ENCODE measurements at regions not wholly inside any gene's neighbourhood (a gene's known extent, or its start where the extent isn't known, plus 50 kb on each side); places are given as distances from the start of the nearest gene placed in this dataset.

DNA sequence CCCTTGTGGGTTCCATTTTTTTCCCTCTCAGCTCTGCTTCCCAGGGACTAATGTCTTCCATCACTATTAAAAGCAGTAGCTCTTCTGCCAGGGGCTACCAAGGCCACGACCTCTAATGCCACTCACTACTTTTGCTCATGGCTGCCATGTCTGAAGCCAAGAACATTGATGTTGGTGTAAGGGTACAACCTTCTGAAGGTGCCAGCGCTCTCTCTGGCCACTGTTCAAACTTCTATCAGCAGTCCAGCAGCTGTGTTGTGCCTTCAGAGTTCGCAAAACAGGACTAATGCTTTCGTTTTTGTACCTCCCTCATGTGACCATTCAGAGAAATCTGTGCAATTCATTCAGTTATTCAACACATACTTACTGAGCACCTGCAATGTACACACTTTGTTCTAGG is 121.5 kb upstream of the ENPEP start:
- no peak for TF ChIP-seq CTCF (IDR thresholded peaks at IDR 0.05; ENCODE audit: low read depth, low read length)
- no peaks in the 10 kb centered on the region for H3K36me3 ChIP-seq
- peaks cover 4% of the 10 kb centered on the region for H3K27me3 ChIP-seq (ENCODE audit: insufficient read depth, low read depth, severe bottlenecking)

DNA sequence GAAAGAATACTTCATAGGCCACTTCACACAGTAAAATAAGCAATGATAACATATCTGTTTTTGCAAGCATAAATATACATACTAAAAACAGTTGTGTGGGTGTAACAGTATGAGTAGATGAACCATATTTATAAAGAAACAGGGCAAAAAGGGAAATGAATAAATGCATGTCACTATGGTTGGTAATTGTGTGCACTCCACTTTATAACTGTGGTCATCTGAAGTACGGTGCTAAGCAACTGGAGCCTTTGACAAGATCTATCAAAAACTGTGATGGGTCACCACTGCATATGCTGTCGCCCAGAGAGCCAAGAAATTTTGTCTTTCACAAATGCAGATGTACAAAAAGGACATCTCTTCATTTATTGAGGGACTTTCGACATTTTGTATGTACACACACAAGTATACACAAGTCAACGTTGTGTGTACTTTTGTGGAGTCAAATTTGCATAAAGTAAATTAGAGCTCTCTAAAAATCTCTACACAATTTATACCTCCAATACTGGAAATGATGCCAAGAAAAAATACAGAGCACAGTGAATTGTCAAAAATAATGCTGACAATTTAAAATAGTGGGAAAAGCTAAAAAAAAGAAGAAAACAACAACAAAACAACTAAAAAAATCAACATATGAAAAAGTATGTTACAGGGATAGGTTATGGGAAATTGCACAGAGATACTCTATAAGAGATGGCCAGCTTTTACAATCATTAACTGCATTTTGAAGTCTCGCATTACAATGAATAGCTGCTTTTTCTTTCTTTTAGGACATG is 123.1 kb upstream of the ENPEP start:
- H3K27me3 ChIP-seq (ENCODE audit: insufficient read depth, low read depth, severe bottlenecking): no peaks in the 10 kb centered on the region
- no peak for TF ChIP-seq CTCF (IDR thresholded peaks at IDR 0.05; ENCODE audit: low read depth, low read length)
- DNase-seq: no peak
- H3K27ac ChIP-seq: no peak overlapping the region
- H3K36me3 ChIP-seq: no peaks in the 10 kb centered on the region
- H3K9me3 ChIP-seq (ENCODE audit: severe bottlenecking): no peaks in the 10 kb centered on the region
- no peak overlapping the region for H3K4me3 ChIP-seq (ENCODE audit: low read depth, low read length)

More for the DNA sequence above, 121.5 kb upstream of the ENPEP start:
- Histone ChIP-seq H3K4me3 (ENCODE audit: low read depth, low read length) (no peak overlapping the region), H3K27ac (no peak overlapping the region), H3K9me3 (ENCODE audit: severe bottlenecking) (no peaks in the 10 kb centered on the region)
- no peak for DNase-seq

DNA sequence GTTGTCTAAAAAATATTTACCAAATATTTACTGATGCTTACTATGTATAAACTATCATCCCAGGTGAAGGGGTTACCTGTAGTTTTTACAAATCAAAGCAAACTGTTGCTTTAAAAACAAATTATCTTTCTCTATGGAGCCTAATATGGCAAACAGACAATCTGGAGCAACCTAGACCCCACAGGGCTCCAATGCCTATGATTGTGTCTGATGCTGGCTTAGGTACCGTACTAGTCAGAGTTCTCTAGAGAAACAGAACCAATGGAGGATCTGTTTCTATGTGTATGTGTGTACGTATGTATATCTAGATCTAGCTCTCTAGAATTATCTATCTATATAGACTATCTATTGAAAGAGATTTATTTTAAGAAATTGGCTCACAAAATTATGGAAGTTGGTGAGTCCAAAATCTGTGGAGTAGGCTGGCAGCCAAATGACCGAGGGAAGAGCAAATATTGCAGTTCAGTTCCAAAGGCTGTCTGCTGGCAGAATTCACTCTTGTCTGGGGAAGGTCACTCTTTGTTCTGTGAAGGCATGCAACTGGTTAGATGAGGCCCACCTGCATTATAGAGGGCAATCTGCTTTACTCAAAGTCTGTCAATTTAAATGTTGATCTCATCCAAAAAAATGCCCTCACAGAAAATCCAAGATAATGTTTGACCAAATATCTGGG is 127.1 kb upstream of the ENPEP start:
- peaks cover 2% of the 10 kb centered on the region for H3K27me3 ChIP-seq (ENCODE audit: insufficient read depth, low read depth, severe bottlenecking)
- H3K9me3 ChIP-seq (ENCODE audit: severe bottlenecking): no peaks in the 10 kb centered on the region
- no peak overlapping the region for H3K27ac ChIP-seq
- DNase-seq: no peak
- TF ChIP-seq CTCF (IDR thresholded peaks at IDR 0.05; ENCODE audit: low read depth, low read length): no peak
- H3K4me3 ChIP-seq (ENCODE audit: low read depth, low read length): no peak overlapping the region
- H3K36me3 ChIP-seq: no peaks in the 10 kb centered on the region

DNA sequence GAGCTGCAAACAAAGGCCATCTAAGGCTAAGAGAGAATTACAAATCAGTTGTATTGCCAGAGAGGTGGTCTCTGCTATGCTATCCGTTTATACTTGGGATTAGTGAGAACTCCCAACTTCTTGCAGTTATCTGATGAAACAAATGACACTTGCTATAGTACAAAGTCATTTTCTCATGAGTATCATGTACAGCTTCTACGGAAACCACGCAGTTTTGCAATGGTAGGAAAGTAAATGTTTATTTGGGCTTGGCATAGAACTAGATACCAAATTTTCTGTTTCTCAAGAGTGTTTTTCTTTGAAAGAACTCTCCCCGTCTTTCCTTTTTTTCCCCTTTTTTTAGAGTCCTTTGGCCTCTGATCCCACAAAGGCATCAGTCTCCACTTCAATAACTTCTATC is 128.2 kb upstream of the ENPEP start:
- DNase-seq: no peak
- H3K9me3 ChIP-seq (ENCODE audit: severe bottlenecking): peaks cover 2% of the 10 kb centered on the region
- H3K27me3 ChIP-seq (ENCODE audit: insufficient read depth, low read depth, severe bottlenecking): peaks cover 2% of the 10 kb centered on the region
- H3K4me3 ChIP-seq (ENCODE audit: low read depth, low read length): no peak overlapping the region
- H3K27ac ChIP-seq: no peak overlapping the region
- TF ChIP-seq CTCF (IDR thresholded peaks at IDR 0.05; ENCODE audit: low read depth, low read length): no peak
- no peaks in the 10 kb centered on the region for H3K36me3 ChIP-seq

DNA sequence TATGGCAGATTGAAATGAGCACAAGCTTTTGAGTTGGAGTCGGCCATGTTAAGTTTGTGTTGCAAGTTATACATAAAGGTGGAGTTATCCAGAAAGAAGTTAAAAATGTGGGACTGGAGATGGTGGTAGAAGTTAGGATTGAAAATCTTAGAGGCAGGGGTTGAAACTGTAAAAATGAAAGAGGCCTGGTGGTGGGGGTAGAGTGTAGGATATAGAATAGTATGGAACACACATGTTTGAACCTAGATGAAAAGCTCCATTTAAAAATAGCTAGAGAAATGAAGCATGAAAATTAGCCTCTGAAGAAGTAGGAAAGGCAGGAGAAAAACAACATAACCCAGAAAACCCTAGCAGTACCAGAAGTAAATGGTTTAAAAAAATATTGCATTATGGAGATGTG is 131.8 kb upstream of the ENPEP start:
- TF ChIP-seq CTCF (IDR thresholded peaks at IDR 0.05; ENCODE audit: low read depth, low read length): no peak

More for the DNA sequence above, 131.8 kb upstream of the ENPEP start:
- no peak overlapping the region for H3K27ac ChIP-seq
- no peaks in the 10 kb centered on the region for H3K36me3 ChIP-seq
- H3K4me3 ChIP-seq (ENCODE audit: low read depth, low read length): no peak overlapping the region
- peaks cover 2% of the 10 kb centered on the region for H3K27me3 ChIP-seq (ENCODE audit: insufficient read depth, low read depth, severe bottlenecking)
- DNase-seq: no peak
- peaks cover 2% of the 10 kb centered on the region for H3K9me3 ChIP-seq (ENCODE audit: severe bottlenecking)
